HCT116 (cell line): ENCODE measurements at regions not wholly inside any gene's neighbourhood (a gene's known extent, or its start where the extent isn't known, plus 50 kb on each side); places are given as distances from the start of the nearest gene placed in this dataset.

Experiments
- ATAC-seq: fragments of 200-7000 bp; cut with Tn5 transposase; 2 replicates; pipeline ENCODE4 v1.9.1; 2020; ENCODE audit warnings: mild to moderate bottlenecking, moderate library complexity
- BruUV-seq: library from RNA; stranded (reverse); fragments of 400-500 nt; replicated peaks from 2 replicates; lab custom pipeline; 2021; lab: Mats Ljungman, UMichigan
- CTCF ChIA-PET: fragments of 300-600 bp; sonication (Branson Sonifier 250); formaldehyde crosslinking; loops from one replicate; lab custom pipeline; 2021; ENCODE audit warnings: antibody characterized with exemption; lab: Charles Lee
- POLR2A ChIA-PET: fragments of 300-600, 350-600 bp; sonication (Branson Sonifier 250); formaldehyde crosslinking; loops from one replicate; lab custom pipeline; 2021; ENCODE audit warnings: antibody characterized with exemption; lab: Charles Lee
- RAD21 ChIA-PET, 2 experiments: fragments of 300-600 bp; sonication (Branson Sonifier 250); formaldehyde crosslinking; loops; one replicate each; lab custom pipeline; 2023; ENCODE audit warnings: low total read pairs in 2 of 2; ENCODE audit not compliant: uncharacterized antibody in 2 of 2, unreplicated experiment in 2 of 2, low non-redundant PET in 1 of 2; lab: Charles Lee
- DNase-seq: peaks from one replicate; pipeline ENCODE4 v3.0.0-alpha.2; 2010; ENCODE audit warnings: low read depth, low spot score
- H2AFZ ChIP-seq: fragments of 200-600 bp; shearing (Covaris generic), sonication (generic); 2 replicates; pipeline ENCODE4 v1.6.1; 2017; ENCODE audit warnings: low read depth, mixed run types, mixed read lengths, antibody characterized with exemption, low read length; ENCODE audit not compliant: poor library complexity, severe bottlenecking
- H3K27ac ChIP-seq: 2 replicates; pipeline ENCODE4 v1.5.1; 2012; ENCODE audit warnings: low read depth, low read length
- H3K27me3 ChIP-seq: fragments of 200-600 bp; sonication (generic); 2 replicates; pipeline ENCODE4 v1.6.1; 2016; ENCODE audit warnings: mixed run types, low read length, mixed read lengths; ENCODE audit not compliant: insufficient read depth
- H3K36me3 ChIP-seq, 2 experiments: fragments of 200-500 bp in 1 of 2; fragments of 200-600 bp in 1 of 2; sonication (Bioruptor generic) in 1 of 2; sonication (generic) in 1 of 2; 2 replicates each; pipeline versions ENCODE4 v1.5.1 to v1.6.1; 2014 to 2016; ENCODE audit warnings: low read length in 2 of 2, inconsistent platforms in 1 of 2, mixed read lengths in 1 of 2, mixed run types in 1 of 2; ENCODE audit not compliant: insufficient read depth in 2 of 2, control insufficient read depth in 1 of 2
- H3K4me1 ChIP-seq, 2 experiments: fragments of 200-600 bp in 1 of 2; sonication (generic) in 1 of 2; 2 replicates each; pipeline versions ENCODE4 v1.5.1 to v1.6.1; 2012 to 2017; ENCODE audit warnings: low read length in 2 of 2, inconsistent platforms in 1 of 2, mild to moderate bottlenecking in 1 of 2, mixed read lengths in 1 of 2, mixed run types in 1 of 2, moderate library complexity in 1 of 2; ENCODE audit not compliant: insufficient read depth in 2 of 2, control insufficient read depth in 1 of 2
- H3K4me2 ChIP-seq: fragments of 200-600 bp; sonication (generic); 2 replicates; pipeline ENCODE4 v1.6.1; 2017; ENCODE audit warnings: mixed run types, low read length, mixed read lengths
- H3K4me3 ChIP-seq, 2 experiments: fragments of 200-600 bp in 1 of 2; sonication (generic) in 1 of 2; replicated peaks in 1 of 2; 2 replicates each; pipeline ENCODE4 v1.5.1; 2011 to 2016; ENCODE audit warnings: low read length in 2 of 2, control low read depth in 1 of 2, low read depth in 1 of 2, mild to moderate bottlenecking in 1 of 2, mixed read lengths in 1 of 2, mixed run types in 1 of 2
- H3K79me2 ChIP-seq: fragments of 200-600 bp; sonication (generic); 2 replicates; pipeline ENCODE4 v1.6.1; 2017; ENCODE audit warnings: mild to moderate bottlenecking, mixed run types, low read length, moderate library complexity, mixed read lengths; ENCODE audit not compliant: insufficient read depth
- H3K9ac ChIP-seq: fragments of 200-600 bp; sonication (generic); 2 replicates; pipeline ENCODE4 v1.6.1; 2016; ENCODE audit warnings: low read length, mixed read lengths
- H3K9me2 ChIP-seq: fragments of 200-600 bp; sonication (generic), shearing (Covaris generic); 2 replicates; pipeline ENCODE4 v1.6.1; 2017; ENCODE audit warnings: mixed run types, mild to moderate bottlenecking, moderate library complexity; ENCODE audit not compliant: insufficient read depth
- H3K9me3 ChIP-seq, 2 experiments: fragments of 200-500 bp in 1 of 2; fragments of 200-600 bp in 1 of 2; sonication (Bioruptor generic) in 1 of 2; sonication (generic) in 1 of 2; 2 replicates each; pipeline ENCODE4 v1.6.1; 2014 to 2017; ENCODE audit warnings: low read length in 2 of 2, mixed read lengths in 2 of 2, inconsistent platforms in 1 of 2, low read depth in 1 of 2, mild to moderate bottlenecking in 1 of 2, mixed run types in 1 of 2, moderate library complexity in 1 of 2; ENCODE audit not compliant: control insufficient read depth in 1 of 2, insufficient read depth in 1 of 2
- H4K20me1 ChIP-seq: fragments of 200-600 bp; sonication (generic), shearing (Covaris generic); 2 replicates; pipeline ENCODE4 v1.6.1; 2017; ENCODE audit warnings: mixed run types, mild to moderate bottlenecking, moderate library complexity; ENCODE audit not compliant: insufficient read depth
- CEBPB ChIP-seq: IDR thresholded peaks from 2 replicates; pipeline ENCODE4 v1.6.1; 2012; ENCODE audit warnings: low read depth
- ELF1 ChIP-seq: IDR thresholded peaks from 2 replicates; pipeline ENCODE4 v1.6.1; 2012; ENCODE audit warnings: low read depth, borderline replicate concordance
- EZH2 ChIP-seq: fragments of 200-600 bp; sonication (generic); IDR thresholded peaks from 2 replicates; pipeline ENCODE4 v1.6.1; 2017; ENCODE audit warnings: antibody characterized with exemption, mixed run types
- EZH2phosphoT487 ChIP-seq: fragments of 200-600 bp; IDR thresholded peaks from 2 replicates; pipeline ENCODE4 v1.6.1; 2018; ENCODE audit warnings: antibody characterized with exemption, borderline replicate concordance
- FOSL1 ChIP-seq: IDR thresholded peaks from 2 replicates; pipeline ENCODE4 v1.6.1; 2012; ENCODE audit warnings: low read depth
- POLR2AphosphoS5 ChIP-seq: IDR thresholded peaks from 2 replicates; pipeline ENCODE4 v1.6.1; 2011; ENCODE audit warnings: mild to moderate bottlenecking, low read depth, low read length, moderate library complexity
- RAD21 ChIP-seq: IDR thresholded peaks from 2 replicates; pipeline ENCODE4 v1.6.1; 2012; ENCODE audit warnings: low read depth, mild to moderate bottlenecking
- TCF7L2 ChIP-seq: IDR thresholded peaks from 2 replicates; pipeline ENCODE4 v1.7.0; 2011; ENCODE audit warnings: borderline replicate concordance, inconsistent platforms; ENCODE audit not compliant: insufficient read depth, insufficient read length; ENCODE audit errors: extremely low read depth
- YY1 ChIP-seq: IDR thresholded peaks from 2 replicates; pipeline ENCODE4 v1.6.1; 2011; ENCODE audit warnings: low read length, low read depth, moderate library complexity, mild to moderate bottlenecking; ENCODE audit not compliant: insufficient replicate concordance; ENCODE audit errors: extremely low read depth
- ZFX ChIP-seq: fragments of 450-650 bp; IDR thresholded peaks from 2 replicates; pipeline ENCODE4 v1.6.1; 2017
- ZNF274 ChIP-seq: fragments of 200-500 bp; sonication (Bioruptor generic); IDR thresholded peaks from 2 replicates; pipeline ENCODE4 v1.6.1; 2014; ENCODE audit warnings: mild to moderate bottlenecking, low read depth, low read length, inconsistent platforms
- intact Hi-C: fragments of 100-400 bp; cut with micrococcal nuclease; formaldehyde crosslinking; loops from 2 replicates; pipeline ENCODE4 v1.10.0; 2022
- TF ChIP-seq, protein P1 (sequence below): IDR thresholded peaks from 2 replicates; pipeline ENCODE4 v1.6.1; 2012
- TF ChIP-seq, protein P2 (sequence below), 3 experiments: fragments of 200-600 bp in 1 of 3; sonication (generic) in 1 of 3; IDR thresholded peaks in 2 of 3; conservative IDR thresholded peaks in 1 of 3; 2 replicates each; pipeline ENCODE4 v1.5.1; 2012 to 2017; ENCODE audit warnings: low read depth in 2 of 3, low read length in 2 of 3, antibody characterized with exemption in 1 of 3, borderline replicate concordance in 1 of 3, control low read depth in 1 of 3, mild to moderate bottlenecking in 1 of 3, mixed read lengths in 1 of 3, mixed run types in 1 of 3, moderate library complexity in 1 of 3; ENCODE audit not compliant: insufficient read depth in 1 of 3
- TF ChIP-seq, protein P3 (sequence below): IDR thresholded peaks from 2 replicates; pipeline ENCODE4 v1.6.1; 2012; ENCODE audit warnings: low read depth
- TF ChIP-seq, protein P4 (sequence below): IDR thresholded peaks from 2 replicates; pipeline ENCODE4 v1.6.1; 2011; ENCODE audit warnings: mild to moderate bottlenecking, low read length, moderate library complexity; ENCODE audit not compliant: insufficient replicate concordance; ENCODE audit errors: extremely low read depth

DNA sequence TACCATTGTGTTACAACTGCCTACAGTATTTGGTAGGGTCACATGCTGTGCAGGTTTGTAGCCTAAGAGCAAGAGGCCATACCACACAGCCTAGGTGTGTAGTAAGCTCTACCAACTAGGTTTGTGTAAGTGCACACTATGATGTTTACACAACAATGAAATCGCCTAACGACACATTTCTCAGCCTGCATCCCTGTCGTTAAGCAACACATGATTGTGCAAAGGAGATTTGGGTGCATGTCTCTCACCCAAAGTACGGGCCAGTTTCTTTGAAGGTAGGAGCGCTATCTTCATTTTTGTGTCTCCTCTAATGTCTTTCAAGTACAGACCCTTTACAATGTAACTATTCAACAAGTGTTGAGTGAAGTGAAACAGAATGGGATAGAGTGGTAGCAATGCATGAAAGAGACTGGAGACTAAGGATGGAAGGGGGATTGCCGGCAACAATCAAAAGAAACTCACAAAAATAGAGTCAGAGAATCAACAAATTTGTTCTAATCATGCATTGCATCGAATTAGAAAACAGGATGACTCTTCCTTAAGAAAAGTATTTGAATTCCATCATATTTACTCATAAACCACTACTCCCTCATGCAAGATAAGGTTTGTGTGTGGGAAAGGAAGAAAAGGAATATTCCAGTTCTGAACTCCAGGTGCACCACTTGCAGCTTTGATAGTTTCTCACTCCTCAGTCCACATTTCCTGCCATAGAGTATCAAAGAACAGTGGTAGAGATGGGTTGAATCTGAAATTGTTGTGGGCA is 60.2 kb upstream of the TNFRSF19 start:
- Histone ChIP-seq H3K9me2 (no peaks in the 10 kb centered on the region), H3K9ac (no peak overlapping the region), H2AFZ (no peak overlapping the region)
- DNase-seq (no peak), ATAC-seq (no peak)
- TF ChIP-seq, protein P1, sequence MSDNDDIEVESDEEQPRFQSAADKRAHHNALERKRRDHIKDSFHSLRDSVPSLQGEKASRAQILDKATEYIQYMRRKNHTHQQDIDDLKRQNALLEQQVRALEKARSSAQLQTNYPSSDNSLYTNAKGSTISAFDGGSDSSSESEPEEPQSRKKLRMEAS, result no peak
- TF ChIP-seq RAD21 (no peak), ZFX (no peak), ZNF274 (no peak), FOSL1 (no peak), EZH2 (no peak), POLR2AphosphoS5 (no peak), ELF1 (no peak), TCF7L2 (no peak), YY1 (no peak), EZH2phosphoT487 (no peak), CEBPB (no peak)
- TF ChIP-seq, protein P2, sequence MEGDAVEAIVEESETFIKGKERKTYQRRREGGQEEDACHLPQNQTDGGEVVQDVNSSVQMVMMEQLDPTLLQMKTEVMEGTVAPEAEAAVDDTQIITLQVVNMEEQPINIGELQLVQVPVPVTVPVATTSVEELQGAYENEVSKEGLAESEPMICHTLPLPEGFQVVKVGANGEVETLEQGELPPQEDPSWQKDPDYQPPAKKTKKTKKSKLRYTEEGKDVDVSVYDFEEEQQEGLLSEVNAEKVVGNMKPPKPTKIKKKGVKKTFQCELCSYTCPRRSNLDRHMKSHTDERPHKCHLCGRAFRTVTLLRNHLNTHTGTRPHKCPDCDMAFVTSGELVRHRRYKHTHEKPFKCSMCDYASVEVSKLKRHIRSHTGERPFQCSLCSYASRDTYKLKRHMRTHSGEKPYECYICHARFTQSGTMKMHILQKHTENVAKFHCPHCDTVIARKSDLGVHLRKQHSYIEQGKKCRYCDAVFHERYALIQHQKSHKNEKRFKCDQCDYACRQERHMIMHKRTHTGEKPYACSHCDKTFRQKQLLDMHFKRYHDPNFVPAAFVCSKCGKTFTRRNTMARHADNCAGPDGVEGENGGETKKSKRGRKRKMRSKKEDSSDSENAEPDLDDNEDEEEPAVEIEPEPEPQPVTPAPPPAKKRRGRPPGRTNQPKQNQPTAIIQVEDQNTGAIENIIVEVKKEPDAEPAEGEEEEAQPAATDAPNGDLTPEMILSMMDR (IDR thresholded peaks at IDR 0.05 in 2 of 3, conservative IDR thresholded peaks at IDR 0.05 in 1 of 3; ENCODE audit: borderline replicate concordance in 1 of 3, insufficient read depth in 1 of 3, low read depth in 2 of 3, low read length in 2 of 3), result no peak
- TF ChIP-seq, protein P3, sequence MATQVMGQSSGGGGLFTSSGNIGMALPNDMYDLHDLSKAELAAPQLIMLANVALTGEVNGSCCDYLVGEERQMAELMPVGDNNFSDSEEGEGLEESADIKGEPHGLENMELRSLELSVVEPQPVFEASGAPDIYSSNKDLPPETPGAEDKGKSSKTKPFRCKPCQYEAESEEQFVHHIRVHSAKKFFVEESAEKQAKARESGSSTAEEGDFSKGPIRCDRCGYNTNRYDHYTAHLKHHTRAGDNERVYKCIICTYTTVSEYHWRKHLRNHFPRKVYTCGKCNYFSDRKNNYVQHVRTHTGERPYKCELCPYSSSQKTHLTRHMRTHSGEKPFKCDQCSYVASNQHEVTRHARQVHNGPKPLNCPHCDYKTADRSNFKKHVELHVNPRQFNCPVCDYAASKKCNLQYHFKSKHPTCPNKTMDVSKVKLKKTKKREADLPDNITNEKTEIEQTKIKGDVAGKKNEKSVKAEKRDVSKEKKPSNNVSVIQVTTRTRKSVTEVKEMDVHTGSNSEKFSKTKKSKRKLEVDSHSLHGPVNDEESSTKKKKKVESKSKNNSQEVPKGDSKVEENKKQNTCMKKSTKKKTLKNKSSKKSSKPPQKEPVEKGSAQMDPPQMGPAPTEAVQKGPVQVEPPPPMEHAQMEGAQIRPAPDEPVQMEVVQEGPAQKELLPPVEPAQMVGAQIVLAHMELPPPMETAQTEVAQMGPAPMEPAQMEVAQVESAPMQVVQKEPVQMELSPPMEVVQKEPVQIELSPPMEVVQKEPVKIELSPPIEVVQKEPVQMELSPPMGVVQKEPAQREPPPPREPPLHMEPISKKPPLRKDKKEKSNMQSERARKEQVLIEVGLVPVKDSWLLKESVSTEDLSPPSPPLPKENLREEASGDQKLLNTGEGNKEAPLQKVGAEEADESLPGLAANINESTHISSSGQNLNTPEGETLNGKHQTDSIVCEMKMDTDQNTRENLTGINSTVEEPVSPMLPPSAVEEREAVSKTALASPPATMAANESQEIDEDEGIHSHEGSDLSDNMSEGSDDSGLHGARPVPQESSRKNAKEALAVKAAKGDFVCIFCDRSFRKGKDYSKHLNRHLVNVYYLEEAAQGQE, result no peak
- TF ChIP-seq, protein P4, sequence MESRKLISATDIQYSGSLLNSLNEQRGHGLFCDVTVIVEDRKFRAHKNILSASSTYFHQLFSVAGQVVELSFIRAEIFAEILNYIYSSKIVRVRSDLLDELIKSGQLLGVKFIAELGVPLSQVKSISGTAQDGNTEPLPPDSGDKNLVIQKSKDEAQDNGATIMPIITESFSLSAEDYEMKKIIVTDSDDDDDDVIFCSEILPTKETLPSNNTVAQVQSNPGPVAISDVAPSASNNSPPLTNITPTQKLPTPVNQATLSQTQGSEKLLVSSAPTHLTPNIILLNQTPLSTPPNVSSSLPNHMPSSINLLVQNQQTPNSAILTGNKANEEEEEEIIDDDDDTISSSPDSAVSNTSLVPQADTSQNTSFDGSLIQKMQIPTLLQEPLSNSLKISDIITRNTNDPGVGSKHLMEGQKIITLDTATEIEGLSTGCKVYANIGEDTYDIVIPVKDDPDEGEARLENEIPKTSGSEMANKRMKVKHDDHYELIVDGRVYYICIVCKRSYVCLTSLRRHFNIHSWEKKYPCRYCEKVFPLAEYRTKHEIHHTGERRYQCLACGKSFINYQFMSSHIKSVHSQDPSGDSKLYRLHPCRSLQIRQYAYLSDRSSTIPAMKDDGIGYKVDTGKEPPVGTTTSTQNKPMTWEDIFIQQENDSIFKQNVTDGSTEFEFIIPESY, result no peak
- TF ChIP-seq, all 23 proteins: peak for 0
- ChIA-PET POLR2A (no interaction called here), RAD21 (no interaction called here), CTCF (no interaction called here)
- no peaks in the 10 kb centered on the region for H3K27me3 ChIP-seq
- no peak overlapping the region for H3K27ac ChIP-seq
- no peak overlapping the region for H3K4me3 ChIP-seq
- no peaks in the 10 kb centered on the region for H3K36me3 ChIP-seq
- no TSS peak for BruUV-seq
- no peak overlapping the region for H3K4me2 ChIP-seq
- H3K9me3 ChIP-seq, result no peaks in the 10 kb centered on the region
- no peaks in the 10 kb centered on the region for H3K79me2 ChIP-seq
- intact Hi-C loops, result loop anchor here (5.0 kb wide), 2 partner anchors 197 to 362 kb away; no protein-coding TSS in a partner anchor
- no peaks in the 10 kb centered on the region for H4K20me1 ChIP-seq
- peaks cover 0 to 4% of the 10 kb centered on the region in 2 experiments; a peak in 1 of 4 replicates for H3K4me1 ChIP-seq
